WTC11 (cell line): ENCODE measurements at regions not wholly inside any gene's neighbourhood (a gene's known extent, or its start where the extent isn't known, plus 50 kb on each side); places are given as distances from the start of the nearest gene placed in this dataset.
"Not testable (repeated sequence)": the region's sequence is repeated elsewhere in the genome, so short reads cannot be mapped to it uniquely, and the experiment has no call there.

Source experiments
- ATAC-seq: fragments of 200-7000 bp; cut with Tn5 transposase; 2 replicates; pipeline ENCODE4 v1.10.0; 2021; ENCODE audit warnings: mild to moderate bottlenecking, moderate library complexity
- CTCF ChIA-PET: fragments of 300-600 bp; sonication (Branson Sonifier 250); formaldehyde crosslinking; loops from one replicate; lab custom pipeline; 2021; ENCODE audit warnings: antibody characterized with exemption; lab: Charles Lee
- POLR2A ChIA-PET: fragments of 350-600 bp; sonication (Branson Sonifier 250); formaldehyde crosslinking; loops from one replicate; lab custom pipeline; 2021; ENCODE audit warnings: antibody characterized with exemption; lab: Charles Lee
- DNase-seq: peaks from one replicate; pipeline ENCODE4 v3.0.0; 2021; ENCODE audit warnings: low spot score
- H3K27ac Mint-ChIP-seq: 2 replicates; pipeline ENCODE4 v1.8.0; 2021; ENCODE audit warnings: mixed read lengths
- H3K27me3 Mint-ChIP-seq: 2 replicates; pipeline ENCODE4 v1.8.0; 2021; ENCODE audit warnings: low read depth, mild to moderate bottlenecking, moderate library complexity, mixed read lengths
- H3K36me3 Mint-ChIP-seq: 2 replicates; pipeline ENCODE4 v1.8.0; 2021; ENCODE audit warnings: mixed read lengths
- H3K4me1 Mint-ChIP-seq: 2 replicates; pipeline ENCODE4 v1.8.0; 2022; ENCODE audit warnings: mixed read lengths
- H3K4me3 Mint-ChIP-seq: 2 replicates; pipeline ENCODE4 v1.8.0; 2021; ENCODE audit warnings: mild to moderate bottlenecking, moderate library complexity, mixed read lengths
- H3K9me3 Mint-ChIP-seq: 2 replicates; pipeline ENCODE4 v1.8.0; 2021; ENCODE audit warnings: mixed read lengths
- AFF4 ChIP-seq: sonication (generic); formaldehyde crosslinking; IDR thresholded peaks from 2 replicates; pipeline ENCODE4 v1.8.1; 2023; ENCODE audit warnings: mild to moderate bottlenecking, missing genetic modification reagents, borderline replicate concordance
- ATF6 ChIP-seq: sonication (generic); formaldehyde crosslinking; IDR thresholded peaks from 2 replicates; pipeline ENCODE4 v1.8.1; 2023; ENCODE audit warnings: mild to moderate bottlenecking, missing genetic modification reagents
- CDX4 ChIP-seq: fragments of 250-450 bp; sonication (Bioruptor Pico); IDR thresholded peaks from 2 replicates; pipeline ENCODE4 v1.9.0; 2021; ENCODE audit warnings: moderate library complexity, mild to moderate bottlenecking, inconsistent platforms, borderline replicate concordance
- GABPB1 ChIP-seq: sonication (generic); formaldehyde crosslinking; IDR thresholded peaks from 2 replicates; pipeline ENCODE4 v1.8.1; 2023; ENCODE audit warnings: mild to moderate bottlenecking, missing genetic modification reagents
- HMGA2 ChIP-seq: fragments of 250-450 bp; sonication (Bioruptor Pico); IDR thresholded peaks from 2 replicates; pipeline ENCODE4 v1.4.0; 2021; ENCODE audit warnings: mild to moderate bottlenecking, moderate library complexity
- IRF1 ChIP-seq: sonication (generic); formaldehyde crosslinking; IDR thresholded peaks from 2 replicates; pipeline ENCODE4 v1.8.0; 2023; ENCODE audit warnings: missing genetic modification reagents
- IRF2 ChIP-seq: sonication (generic); formaldehyde crosslinking; IDR thresholded peaks from 2 replicates; pipeline ENCODE4 v1.8.0; 2022; ENCODE audit warnings: low read depth, missing genetic modification reagents, borderline replicate concordance
- JAZF1 ChIP-seq: fragments of 250-450 bp; sonication (Bioruptor Pico); IDR thresholded peaks from 2 replicates; pipeline ENCODE4 v1.9.0; 2021; ENCODE audit warnings: moderate library complexity, mild to moderate bottlenecking, inconsistent platforms
- MXD4 ChIP-seq: fragments of 250-450 bp; sonication (Bioruptor Pico); IDR thresholded peaks from 2 replicates; pipeline ENCODE4 v1.8.0; 2021; ENCODE audit warnings: mild to moderate bottlenecking, moderate library complexity, borderline replicate concordance
- PRRX2 ChIP-seq: fragments of 250-450 bp; sonication (Bioruptor Pico); IDR thresholded peaks from 2 replicates; pipeline ENCODE4 v1.8.0; 2021; ENCODE audit warnings: mild to moderate bottlenecking
- USF1 ChIP-seq: sonication (generic); formaldehyde crosslinking; IDR thresholded peaks from 2 replicates; pipeline ENCODE4 v1.8.0; 2022; ENCODE audit warnings: mild to moderate bottlenecking, missing genetic modification reagents
- ZMAT4 ChIP-seq: fragments of 250-450 bp; sonication (Bioruptor Pico); IDR thresholded peaks from 2 replicates; pipeline ENCODE4 v1.9.0; 2021; ENCODE audit warnings: mild to moderate bottlenecking
- ZNF396 ChIP-seq: fragments of 250-450 bp; sonication (Bioruptor Pico); IDR thresholded peaks from 2 replicates; pipeline ENCODE4 v1.8.0; 2021; ENCODE audit warnings: mild to moderate bottlenecking, moderate library complexity, borderline replicate concordance
- ZNF423 ChIP-seq: fragments of 250-450 bp; sonication (Bioruptor Pico); IDR thresholded peaks from 2 replicates; pipeline ENCODE4 v2.1.2; 2022; ENCODE audit warnings: mild to moderate bottlenecking, moderate library complexity
- ZNF671 ChIP-seq: fragments of 250-450 bp; sonication (Bioruptor Pico); IDR thresholded peaks from 2 replicates; pipeline ENCODE4 v1.8.0; 2021; ENCODE audit warnings: mild to moderate bottlenecking

DNA sequence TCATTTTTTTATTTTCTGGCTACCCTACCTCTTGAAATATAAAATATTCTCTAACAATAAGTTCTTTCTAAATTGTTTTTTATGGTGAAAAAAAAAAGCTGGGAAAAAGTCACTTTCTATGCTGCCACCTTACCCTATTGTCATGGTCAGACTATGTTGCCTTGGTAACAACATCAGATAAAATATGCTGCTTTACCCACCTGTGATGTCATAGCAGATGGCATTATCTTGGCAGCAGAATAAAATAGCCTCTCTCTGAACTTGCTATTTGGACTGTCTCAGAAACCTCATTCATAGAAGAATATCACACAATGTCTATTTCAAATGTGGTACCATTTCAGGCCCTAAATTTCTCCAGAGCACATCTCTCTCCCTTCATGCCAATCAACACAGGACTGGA is 69.6 kb upstream of the SGIP1 start (continued):
- TF ChIP-seq ZMAT4 (CRISPR knock-in tag) (no peak), ZNF671 (CRISPR knock-in tag) (no peak)

GRCh38 chr1:66464802-66465201 is 69.2 kb upstream of the SGIP1 start:
- H3K4me1 Mint-ChIP-seq = 0 out of 2 replicates have a peak, but pooled peaks cover 3% of the 10 kb centered on the region
- H3K27ac Mint-ChIP-seq = no peak overlapping the region
- H3K9me3 Mint-ChIP-seq = peaks cover 34% of the 10 kb centered on the region
- ATAC-seq (no peak), DNase-seq (no peak)
- no peaks in the 10 kb centered on the region for H3K27me3 Mint-ChIP-seq
- CTCF ChIA-PET = no interaction called here
- H3K4me3 Mint-ChIP-seq = no peak overlapping the region
- TF ChIP-seq ZNF423 (CRISPR knock-in tag) = no peak
- TF ChIP-seq GABPB1 (CRISPR knock-in tag) = no peak
- TF ChIP-seq JAZF1 (CRISPR knock-in tag) = no peak
- no peak for TF ChIP-seq IRF1
- TF ChIP-seq AFF4 (CRISPR knock-in tag) = no peak
- TF ChIP-seq ATF6 (CRISPR knock-in tag) = no peak
- no peak for TF ChIP-seq HMGA2 (CRISPR knock-in tag)
- no peak for TF ChIP-seq MXD4 (CRISPR knock-in tag)
- no peak for TF ChIP-seq USF1
- no peak for TF ChIP-seq ZNF396 (CRISPR knock-in tag)
- TF ChIP-seq PRRX2 (CRISPR knock-in tag) = no peak
- TF ChIP-seq IRF2 = no peak
- no peak for TF ChIP-seq CDX4 (CRISPR knock-in tag)
- TF ChIP-seq, all 79 proteins: peak for 0
- H3K36me3 Mint-ChIP-seq = peaks cover 26% of the 10 kb centered on the region
- POLR2A ChIA-PET = no interaction called here

GRCh38 chr1:66466695-66467094 is 67.3 kb upstream of the SGIP1 start:
- Mint-ChIP-seq H3K9me3 (peaks cover 23% of the 10 kb centered on the region), H3K36me3 (peaks cover 21% of the 10 kb centered on the region)
- H3K27ac Mint-ChIP-seq, CTCF ChIA-PET, H3K27me3 Mint-ChIP-seq, DNase-seq, POLR2A ChIA-PET, H3K4me1 Mint-ChIP-seq, H3K4me3 Mint-ChIP-seq, ATAC-seq: not testable (repeated sequence)
